ENCODE measurements at regions not wholly inside any gene's neighbourhood (a gene's known extent, or its start where the extent isn't known, plus 50 kb on each side); places are given as distances from the start of the nearest gene placed in this dataset.

- TF ChIP-seq CTCF (conservative IDR thresholded peaks at IDR 0.05) (no peak), ZFX (IDR thresholded peaks at IDR 0.05) (no peak)
These were observed 431.0 kb upstream of the HTR2A start for GRCh38 chr13:47327861-47328260.

Data from C4-2B (cell line).